Peyer's patch (tissue), 4 donors: ENCODE measurements at regions not wholly inside any gene's neighbourhood (a gene's known extent, or its start where the extent isn't known, plus 50 kb on each side); places are given as distances from the start of the nearest gene placed in this dataset.
"Not testable (repeated sequence)": the region's sequence is repeated elsewhere in the genome, so short reads cannot be mapped to it uniquely, and the experiment has no call there.

Source experiments
- POLR2A ChIP-seq, 2 donors: fragments of 450-650 bp; IDR thresholded peaks; one replicate each; pipeline ENCODE4 v1.5.1; 2017; ENCODE audit warnings: antibody characterized with exemption in 2 of 2, mild to moderate bottlenecking in 2 of 2, moderate library complexity in 2 of 2
- TF ChIP-seq, protein P1 (sequence below), 6 experiments: fragments of 450-650 bp in 4 of 6; fragments of 200-600 bp in 2 of 6; sonication (generic) in 1 of 6; IDR thresholded peaks; one replicate each; pipeline ENCODE4 v1.5.1; 2017 to 2019; ENCODE audit warnings: antibody characterized with exemption in 6 of 6, mild to moderate bottlenecking in 3 of 6, moderate library complexity in 1 of 6

DNA sequence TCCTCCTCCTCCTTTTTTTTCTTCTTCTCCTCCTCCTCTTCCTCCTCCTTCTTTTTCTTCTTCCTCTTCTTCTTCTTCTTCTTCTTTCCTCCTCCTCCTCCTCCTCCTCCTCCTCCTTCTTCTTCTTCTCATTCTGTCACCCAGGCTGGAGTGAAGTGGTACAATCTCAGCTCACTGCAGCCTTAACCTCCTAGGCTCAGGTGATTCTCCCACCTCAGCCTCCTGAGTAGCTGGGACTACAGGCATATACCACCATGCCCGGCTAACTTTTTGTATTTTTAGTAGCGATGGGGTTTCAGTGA, 81.6 kb upstream of the VGLL4 start:
- TF ChIP-seq, protein P1, sequence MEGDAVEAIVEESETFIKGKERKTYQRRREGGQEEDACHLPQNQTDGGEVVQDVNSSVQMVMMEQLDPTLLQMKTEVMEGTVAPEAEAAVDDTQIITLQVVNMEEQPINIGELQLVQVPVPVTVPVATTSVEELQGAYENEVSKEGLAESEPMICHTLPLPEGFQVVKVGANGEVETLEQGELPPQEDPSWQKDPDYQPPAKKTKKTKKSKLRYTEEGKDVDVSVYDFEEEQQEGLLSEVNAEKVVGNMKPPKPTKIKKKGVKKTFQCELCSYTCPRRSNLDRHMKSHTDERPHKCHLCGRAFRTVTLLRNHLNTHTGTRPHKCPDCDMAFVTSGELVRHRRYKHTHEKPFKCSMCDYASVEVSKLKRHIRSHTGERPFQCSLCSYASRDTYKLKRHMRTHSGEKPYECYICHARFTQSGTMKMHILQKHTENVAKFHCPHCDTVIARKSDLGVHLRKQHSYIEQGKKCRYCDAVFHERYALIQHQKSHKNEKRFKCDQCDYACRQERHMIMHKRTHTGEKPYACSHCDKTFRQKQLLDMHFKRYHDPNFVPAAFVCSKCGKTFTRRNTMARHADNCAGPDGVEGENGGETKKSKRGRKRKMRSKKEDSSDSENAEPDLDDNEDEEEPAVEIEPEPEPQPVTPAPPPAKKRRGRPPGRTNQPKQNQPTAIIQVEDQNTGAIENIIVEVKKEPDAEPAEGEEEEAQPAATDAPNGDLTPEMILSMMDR (IDR thresholded peaks at IDR 0.05): not testable (repeated sequence)
- not testable (repeated sequence) for TF ChIP-seq POLR2A (IDR thresholded peaks at IDR 0.05)
